Brain microvascular endothelial cell (primary cell): ENCODE measurements at regions not wholly inside any gene's neighbourhood (a gene's known extent, or its start where the extent isn't known, plus 50 kb on each side); places are given as distances from the start of the nearest gene placed in this dataset.

Source experiments
- DNase-seq: peaks from one replicate; pipeline ENCODE4 v3.0.0-alpha.2; 2020
- H3K27ac ChIP-seq: fragments of 250-450 bp; sonication (Bioruptor Pico); 2 replicates; pipeline ENCODE4 v1.5.1; 2020; ENCODE audit warnings: mild to moderate bottlenecking, moderate library complexity
- H3K27me3 ChIP-seq: fragments of 250-450 bp; sonication (Bioruptor Pico); replicated peaks from 2 replicates; pipeline ENCODE4 v1.5.1; 2020; ENCODE audit warnings: mild to moderate bottlenecking
- H3K36me3 ChIP-seq: fragments of 250-450 bp; sonication (Bioruptor Pico); replicated peaks from 2 replicates; pipeline ENCODE4 v1.5.1; 2020; ENCODE audit warnings: mild to moderate bottlenecking
- H3K4me3 ChIP-seq: 2 replicates; pipeline ENCODE4 v1.5.1; 2011; ENCODE audit warnings: low read depth, mild to moderate bottlenecking, control low read depth, low read length, moderate library complexity
- CTCF ChIP-seq: IDR thresholded peaks from 2 replicates; pipeline ENCODE4 v1.5.1; 2011; ENCODE audit warnings: low read depth, mild to moderate bottlenecking, moderate library complexity, low read length, control low read depth, inconsistent platforms; ENCODE audit errors: missing control alignments
- in situ Hi-C: cut with HindIII; loops from 2 replicates; pipeline ENCODE4 v1.10.0; 2017; ENCODE audit warnings: low sequenced_read_pairs, low pct_ligation_motif_present

DNA sequence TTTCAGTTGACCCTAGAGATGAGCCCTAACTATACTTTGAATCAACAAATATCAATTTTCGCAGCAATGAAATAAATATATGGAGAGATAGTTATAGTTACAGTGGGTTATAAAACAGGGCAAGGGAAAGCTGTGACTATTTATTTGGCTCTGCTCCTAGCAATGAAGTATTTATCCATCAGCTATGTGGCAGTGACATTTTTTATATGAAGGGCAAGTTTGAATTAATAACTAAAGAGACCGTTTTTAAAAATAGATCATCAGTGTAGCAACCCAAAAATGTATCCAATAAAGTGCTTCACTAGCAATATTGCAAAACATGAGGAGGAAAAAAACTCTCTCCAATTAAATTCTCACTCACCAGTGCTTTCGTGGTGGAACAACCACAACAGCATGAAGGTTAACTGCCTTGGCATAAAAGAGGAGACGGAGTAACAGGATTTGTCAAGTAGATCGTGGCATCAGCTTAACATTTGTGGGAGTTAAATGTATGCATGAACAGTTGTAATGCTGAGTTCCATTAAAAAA is 58.1 kb upstream of the NUDT4 start:
- Histone ChIP-seq H3K36me3 (no peaks in the 10 kb centered on the region), H3K27me3 (no peaks in the 10 kb centered on the region), H3K27ac (no peak overlapping the region), H3K4me3 (no peak overlapping the region)
- DNase-seq: no peak
- in situ Hi-C loops: no loop called here
- no peak for TF ChIP-seq CTCF

GRCh38 chr12:93322784-93323183 is 54.9 kb upstream of the NUDT4 start:
- DNase-seq: no peak
- TF ChIP-seq CTCF: no peak
- H3K4me3 ChIP-seq: no peak overlapping the region
- no peaks in the 10 kb centered on the region for H3K27me3 ChIP-seq
- H3K27ac ChIP-seq: no peak overlapping the region
- in situ Hi-C loops: no loop called here
- no peaks in the 10 kb centered on the region for H3K36me3 ChIP-seq

DNA sequence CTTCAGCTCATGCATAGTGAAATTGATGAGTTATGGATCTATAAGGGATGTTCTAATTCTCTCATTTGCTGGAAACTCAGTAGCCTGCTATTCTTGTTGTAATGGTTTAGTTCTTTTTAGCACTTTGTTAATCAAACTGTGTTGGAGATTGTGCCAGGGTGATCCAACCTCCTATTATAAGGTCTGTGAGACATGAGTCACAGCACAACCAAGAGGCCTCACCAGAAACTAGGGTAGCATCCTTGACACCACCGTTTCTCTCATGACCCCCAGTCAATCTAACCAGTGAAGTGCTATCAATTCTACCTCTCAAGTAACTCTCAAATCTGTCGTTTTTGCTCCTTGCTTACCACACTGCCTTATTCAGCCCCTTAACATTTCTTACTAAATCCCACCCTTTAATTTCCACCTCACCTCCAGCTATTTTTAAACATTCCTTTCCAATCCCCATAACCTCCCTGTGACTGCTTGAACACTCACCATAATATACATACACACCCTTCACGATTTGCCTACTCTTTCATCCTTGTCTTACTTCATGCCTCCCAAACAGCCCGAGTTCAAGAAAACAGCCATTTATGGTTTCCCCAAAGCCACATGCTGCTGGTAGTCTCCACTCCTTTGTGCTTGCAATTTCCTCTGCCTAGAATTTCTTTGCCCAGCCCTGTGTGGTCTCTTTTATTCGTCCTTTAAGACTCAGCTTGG is 53.9 kb upstream of the NUDT4 start:
- no peak overlapping the region for H3K4me3 ChIP-seq
- no peak for TF ChIP-seq CTCF
- in situ Hi-C loops: no loop called here
- no peak overlapping the region for H3K27ac ChIP-seq
- no peak for DNase-seq
- H3K27me3 ChIP-seq: no peaks in the 10 kb centered on the region
- no peaks in the 10 kb centered on the region for H3K36me3 ChIP-seq

- H3K4me3 ChIP-seq: no peak overlapping the region
- H3K27ac ChIP-seq: no peak overlapping the region
- no peaks in the 10 kb centered on the region for H3K36me3 ChIP-seq
- H3K27me3 ChIP-seq: no peaks in the 10 kb centered on the region
- in situ Hi-C loops: no loop called here
- DNase-seq: no peak
- no peak for TF ChIP-seq CTCF
Observed at GRCh38 chr12:93325855-93326254, 51.9 kb upstream of the NUDT4 start.
